ENCODE measurements at regions not wholly inside any gene's neighbourhood (a gene's known extent, or its start where the extent isn't known, plus 50 kb on each side); places are given as distances from the start of the nearest gene placed in this dataset.

DNA sequence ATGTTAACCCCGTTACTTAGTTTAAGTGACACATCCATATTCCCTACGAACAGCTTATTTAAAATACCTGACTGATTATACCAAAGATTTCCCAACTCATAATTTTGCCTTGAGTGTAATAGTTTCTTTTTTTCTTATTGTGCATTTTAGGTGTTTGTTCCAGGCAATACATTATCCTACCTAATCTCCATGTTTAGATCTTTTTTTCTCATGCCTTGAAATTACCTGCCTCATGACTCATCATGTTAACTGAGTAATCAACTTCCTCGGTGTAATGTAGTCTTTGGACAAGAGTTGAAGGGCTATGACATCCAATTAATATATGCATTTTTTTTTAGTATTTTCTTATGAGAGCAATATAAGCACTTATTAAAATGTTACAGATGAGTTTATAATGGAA, 228.7 kb upstream of the ANKRD50 start:
- H3K4me2 ChIP-seq (ENCODE audit: low read length): no peak overlapping the region

DNA sequence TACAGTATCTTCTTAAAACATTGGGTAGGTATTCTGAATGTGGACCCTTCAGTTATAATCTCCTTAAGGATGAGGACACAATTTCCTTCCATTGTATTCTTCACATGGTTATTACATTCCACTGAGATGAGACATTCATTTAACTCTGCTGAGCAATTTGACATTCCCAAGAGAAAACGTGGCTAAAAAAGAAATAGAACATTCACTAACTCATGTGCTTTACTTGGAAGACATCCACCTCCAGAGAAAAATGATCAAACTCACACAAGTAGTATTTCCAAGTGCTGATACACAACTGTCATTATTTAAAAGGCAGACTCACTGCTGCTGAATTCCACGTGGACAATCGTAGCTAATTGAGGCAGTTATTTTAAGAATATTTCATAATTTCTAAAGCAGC, 227.9 kb upstream of the ANKRD50 start:
- Histone ChIP-seq H3K27ac (ENCODE audit: low read depth, low read length, poor library complexity, severe bottlenecking) (no peak overlapping the region), H3F3A (ENCODE audit: insufficient read depth, low read length) (no peaks in the 10 kb centered on the region), H3K4me1 (ENCODE audit: insufficient read depth, low read length, severe bottlenecking) (no peaks in the 10 kb centered on the region), H4K20me1 (ENCODE audit: insufficient read depth, low read length) (no peaks in the 10 kb centered on the region), H3K36me3 (ENCODE audit: insufficient read depth, low read length) (no peaks in the 10 kb centered on the region), H3K9me3 (ENCODE audit: low read length) (no peaks in the 10 kb centered on the region), H3K27me3 (ENCODE audit: insufficient read depth, low read length) (no peaks in the 10 kb centered on the region), H3K4me2 (ENCODE audit: low read length) (no peak overlapping the region), H2AFZ (ENCODE audit: low read length) (no peak overlapping the region), H3K9me2 (ENCODE audit: low read depth, low read length) (no peaks in the 10 kb centered on the region), H3K79me2 (ENCODE audit: insufficient read depth, low read length) (no peaks in the 10 kb centered on the region), H3K9ac (ENCODE audit: low read length) (no peak overlapping the region), H3K4me3 (ENCODE audit: low read depth, low read length, poor library complexity, severe bottlenecking) (no peak overlapping the region)
- no peak for TF ChIP-seq EZH2 (IDR thresholded peaks at IDR 0.05; ENCODE audit: borderline replicate concordance, low read length)
- TF ChIP-seq, protein P1, sequence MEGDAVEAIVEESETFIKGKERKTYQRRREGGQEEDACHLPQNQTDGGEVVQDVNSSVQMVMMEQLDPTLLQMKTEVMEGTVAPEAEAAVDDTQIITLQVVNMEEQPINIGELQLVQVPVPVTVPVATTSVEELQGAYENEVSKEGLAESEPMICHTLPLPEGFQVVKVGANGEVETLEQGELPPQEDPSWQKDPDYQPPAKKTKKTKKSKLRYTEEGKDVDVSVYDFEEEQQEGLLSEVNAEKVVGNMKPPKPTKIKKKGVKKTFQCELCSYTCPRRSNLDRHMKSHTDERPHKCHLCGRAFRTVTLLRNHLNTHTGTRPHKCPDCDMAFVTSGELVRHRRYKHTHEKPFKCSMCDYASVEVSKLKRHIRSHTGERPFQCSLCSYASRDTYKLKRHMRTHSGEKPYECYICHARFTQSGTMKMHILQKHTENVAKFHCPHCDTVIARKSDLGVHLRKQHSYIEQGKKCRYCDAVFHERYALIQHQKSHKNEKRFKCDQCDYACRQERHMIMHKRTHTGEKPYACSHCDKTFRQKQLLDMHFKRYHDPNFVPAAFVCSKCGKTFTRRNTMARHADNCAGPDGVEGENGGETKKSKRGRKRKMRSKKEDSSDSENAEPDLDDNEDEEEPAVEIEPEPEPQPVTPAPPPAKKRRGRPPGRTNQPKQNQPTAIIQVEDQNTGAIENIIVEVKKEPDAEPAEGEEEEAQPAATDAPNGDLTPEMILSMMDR (IDR thresholded peaks at IDR 0.05; ENCODE audit: low read length): no peak

More for the DNA sequence above, 228.7 kb upstream of the ANKRD50 start:
- Histone ChIP-seq H3K79me2 (ENCODE audit: insufficient read depth, low read length) (no peaks in the 10 kb centered on the region), H3K27me3 (ENCODE audit: insufficient read depth, low read length) (no peaks in the 10 kb centered on the region), H4K20me1 (ENCODE audit: insufficient read depth, low read length) (no peaks in the 10 kb centered on the region), H3K4me1 (ENCODE audit: insufficient read depth, low read length, severe bottlenecking) (no peaks in the 10 kb centered on the region), H3K9ac (ENCODE audit: low read length) (no peak overlapping the region), H3K9me3 (ENCODE audit: low read length) (no peaks in the 10 kb centered on the region), H3F3A (ENCODE audit: insufficient read depth, low read length) (no peaks in the 10 kb centered on the region), H2AFZ (ENCODE audit: low read length) (no peak overlapping the region), H3K27ac (ENCODE audit: low read depth, low read length, poor library complexity, severe bottlenecking) (no peak overlapping the region), H3K4me3 (ENCODE audit: low read depth, low read length, poor library complexity, severe bottlenecking) (no peak overlapping the region), H3K9me2 (ENCODE audit: low read depth, low read length) (no peaks in the 10 kb centered on the region), H3K36me3 (ENCODE audit: insufficient read depth, low read length) (no peaks in the 10 kb centered on the region)
- TF ChIP-seq, protein P1 (IDR thresholded peaks at IDR 0.05; ENCODE audit: low read length): no peak
- no peak for TF ChIP-seq EZH2 (IDR thresholded peaks at IDR 0.05; ENCODE audit: borderline replicate concordance, low read length)

DNA sequence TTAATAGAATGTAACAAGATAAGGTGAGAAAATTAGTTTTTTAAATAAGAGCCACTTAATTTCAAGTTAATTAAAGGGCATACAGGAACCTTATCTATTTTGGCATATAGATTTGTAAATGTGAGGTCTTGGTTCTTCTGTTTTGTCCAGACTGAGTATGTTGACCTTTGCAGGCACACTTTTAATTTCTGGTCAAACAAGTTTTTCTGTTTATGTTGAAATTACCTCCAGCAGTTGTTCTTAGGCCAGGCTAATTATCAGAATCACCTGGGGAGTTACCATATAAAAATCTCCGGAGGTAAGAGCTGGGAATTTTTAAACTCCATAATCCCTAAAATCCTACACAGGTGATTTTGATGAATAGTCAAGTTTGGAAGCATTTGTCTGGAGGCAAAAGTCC, 227.4 kb upstream of the ANKRD50 start:
- H3K9me2 ChIP-seq (ENCODE audit: low read depth, low read length): no peaks in the 10 kb centered on the region

More for the DNA sequence above, 227.4 kb upstream of the ANKRD50 start:
- Histone ChIP-seq H3F3A (ENCODE audit: insufficient read depth, low read length) (no peaks in the 10 kb centered on the region), H3K9me3 (ENCODE audit: low read length) (no peaks in the 10 kb centered on the region), H3K4me2 (ENCODE audit: low read length) (no peak overlapping the region), H3K27ac (ENCODE audit: low read depth, low read length, poor library complexity, severe bottlenecking) (no peak overlapping the region), H3K4me1 (ENCODE audit: insufficient read depth, low read length, severe bottlenecking) (no peaks in the 10 kb centered on the region), H3K36me3 (ENCODE audit: insufficient read depth, low read length) (no peaks in the 10 kb centered on the region), H3K9ac (ENCODE audit: low read length) (no peak overlapping the region), H4K20me1 (ENCODE audit: insufficient read depth, low read length) (no peaks in the 10 kb centered on the region), H3K27me3 (ENCODE audit: insufficient read depth, low read length) (no peaks in the 10 kb centered on the region), H3K4me3 (ENCODE audit: low read depth, low read length, poor library complexity, severe bottlenecking) (no peak overlapping the region), H3K79me2 (ENCODE audit: insufficient read depth, low read length) (no peaks in the 10 kb centered on the region), H2AFZ (ENCODE audit: low read length) (no peak overlapping the region)
- TF ChIP-seq EZH2 (IDR thresholded peaks at IDR 0.05; ENCODE audit: borderline replicate concordance, low read length): no peak
- TF ChIP-seq, protein P1 (IDR thresholded peaks at IDR 0.05; ENCODE audit: low read length): no peak

Data from OCI-LY1 (cell line).